Smooth muscle cell (in vitro differentiated cells): ENCODE measurements at regions not wholly inside any gene's neighbourhood (a gene's known extent, or its start where the extent isn't known, plus 50 kb on each side); places are given as distances from the start of the nearest gene placed in this dataset.

ENCODE experiments used
- DNase-seq: peaks from one replicate; lab custom pipeline; 2025; ENCODE audit not compliant: unreplicated experiment; lab: John Stamatoyannopoulos, UW
- H2AFZ ChIP-seq: fragments of 200-600 bp; sonication (generic); 2 replicates; pipeline ENCODE4 v1.6.0; 2016; ENCODE audit warnings: antibody characterized with exemption, low read depth, mild to moderate bottlenecking
- H3F3A ChIP-seq: fragments of 200-600 bp; sonication (generic); 2 replicates; pipeline ENCODE4 v1.6.0; 2017; ENCODE audit warnings: antibody characterized with exemption, low read depth
- H3K27ac ChIP-seq: fragments of 200-600 bp; sonication (generic); 2 replicates; pipeline ENCODE4 v1.5.1; 2016; ENCODE audit warnings: low read depth, mild to moderate bottlenecking
- H3K27me3 ChIP-seq: fragments of 200-600 bp; sonication (generic); 2 replicates; pipeline ENCODE4 v1.6.1; 2016; ENCODE audit warnings: low read depth, mild to moderate bottlenecking
- H3K36me3 ChIP-seq: fragments of 200-600 bp; sonication (generic); 2 replicates; pipeline ENCODE4 v1.5.1; 2016; ENCODE audit warnings: low read depth
- H3K4me1 ChIP-seq: fragments of 200-600 bp; sonication (generic); 2 replicates; pipeline ENCODE4 v1.5.1; 2016; ENCODE audit warnings: low read depth
- H3K4me2 ChIP-seq: fragments of 200-600 bp; sonication (generic); 2 replicates; pipeline ENCODE4 v1.6.0; 2016; ENCODE audit warnings: mild to moderate bottlenecking
- H3K4me3 ChIP-seq: fragments of 200-600 bp; sonication (generic); 2 replicates; pipeline ENCODE4 v1.5.1; 2016; ENCODE audit warnings: mild to moderate bottlenecking
- H3K79me2 ChIP-seq: fragments of 200-600 bp; sonication (generic); 2 replicates; pipeline ENCODE4 v1.6.0; 2016; ENCODE audit warnings: low read depth, mild to moderate bottlenecking
- H3K9ac ChIP-seq: fragments of 200-600 bp; sonication (generic); 2 replicates; pipeline ENCODE4 v1.6.0; 2016; ENCODE audit warnings: low read depth
- H3K9me3 ChIP-seq: fragments of 200-600 bp; sonication (generic); replicated peaks from 2 replicates; pipeline ENCODE4 v1.5.1; 2016; ENCODE audit warnings: low read depth
- H4K20me1 ChIP-seq: fragments of 200-600 bp; sonication (generic); 2 replicates; pipeline ENCODE4 v1.6.0; 2016; ENCODE audit warnings: low read depth
- WGBS: methylation state at CpG from one replicate; pipeline ENCODE4 v1.1.7; 2016; ENCODE audit warnings: low lambda C conversion rate; 5-methylcytosine and 5-hydroxymethylcytosine counted together
- TF ChIP-seq, protein P1 (sequence below): fragments of 200-600 bp; sonication (generic); IDR thresholded peaks from 2 replicates; pipeline ENCODE4 v1.5.1; 2017; ENCODE audit warnings: borderline replicate concordance, mild to moderate bottlenecking, antibody characterized with exemption; ENCODE audit not compliant: insufficient read depth, poor library complexity, severe bottlenecking

DNA sequence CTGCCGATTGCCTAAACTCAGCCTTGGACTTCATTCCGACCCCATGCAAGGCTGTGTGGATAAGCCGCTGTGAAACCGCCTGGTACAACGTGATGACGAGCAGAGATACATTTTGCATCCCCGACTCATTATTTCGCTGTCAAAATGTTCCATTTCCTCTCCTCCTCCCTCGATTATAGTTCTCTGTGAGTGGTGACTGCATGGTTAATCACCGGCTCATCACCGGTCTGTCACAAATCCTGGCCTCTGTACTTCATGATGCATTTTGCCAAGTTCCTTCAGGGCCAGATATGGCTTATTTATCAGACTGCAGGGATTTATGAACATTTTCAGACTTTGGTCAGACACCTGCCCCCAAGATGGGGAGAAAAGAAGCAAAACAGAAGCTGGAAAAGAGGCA lies 461.6 kb upstream of the DPP6 start:
- Histone ChIP-seq H2AFZ (no peak overlapping the region), H3K79me2 (no peaks in the 10 kb centered on the region), H3K27me3 (no peaks in the 10 kb centered on the region), H3K4me1 (no peaks in the 10 kb centered on the region), H3K36me3 (no peaks in the 10 kb centered on the region), H3F3A (no peaks in the 10 kb centered on the region), H3K4me2 (no peak overlapping the region), H3K9me3 (peaks cover 10% of the 10 kb centered on the region), H3K9ac (no peak overlapping the region), H4K20me1 (no peaks in the 10 kb centered on the region), H3K4me3 (no peak overlapping the region), H3K27ac (no peak overlapping the region)
- no peak for DNase-seq
- 84% methylated on average over 11 of the region's 11 CpGs for WGBS
- TF ChIP-seq, protein P1, sequence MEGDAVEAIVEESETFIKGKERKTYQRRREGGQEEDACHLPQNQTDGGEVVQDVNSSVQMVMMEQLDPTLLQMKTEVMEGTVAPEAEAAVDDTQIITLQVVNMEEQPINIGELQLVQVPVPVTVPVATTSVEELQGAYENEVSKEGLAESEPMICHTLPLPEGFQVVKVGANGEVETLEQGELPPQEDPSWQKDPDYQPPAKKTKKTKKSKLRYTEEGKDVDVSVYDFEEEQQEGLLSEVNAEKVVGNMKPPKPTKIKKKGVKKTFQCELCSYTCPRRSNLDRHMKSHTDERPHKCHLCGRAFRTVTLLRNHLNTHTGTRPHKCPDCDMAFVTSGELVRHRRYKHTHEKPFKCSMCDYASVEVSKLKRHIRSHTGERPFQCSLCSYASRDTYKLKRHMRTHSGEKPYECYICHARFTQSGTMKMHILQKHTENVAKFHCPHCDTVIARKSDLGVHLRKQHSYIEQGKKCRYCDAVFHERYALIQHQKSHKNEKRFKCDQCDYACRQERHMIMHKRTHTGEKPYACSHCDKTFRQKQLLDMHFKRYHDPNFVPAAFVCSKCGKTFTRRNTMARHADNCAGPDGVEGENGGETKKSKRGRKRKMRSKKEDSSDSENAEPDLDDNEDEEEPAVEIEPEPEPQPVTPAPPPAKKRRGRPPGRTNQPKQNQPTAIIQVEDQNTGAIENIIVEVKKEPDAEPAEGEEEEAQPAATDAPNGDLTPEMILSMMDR, result no peak

DNA sequence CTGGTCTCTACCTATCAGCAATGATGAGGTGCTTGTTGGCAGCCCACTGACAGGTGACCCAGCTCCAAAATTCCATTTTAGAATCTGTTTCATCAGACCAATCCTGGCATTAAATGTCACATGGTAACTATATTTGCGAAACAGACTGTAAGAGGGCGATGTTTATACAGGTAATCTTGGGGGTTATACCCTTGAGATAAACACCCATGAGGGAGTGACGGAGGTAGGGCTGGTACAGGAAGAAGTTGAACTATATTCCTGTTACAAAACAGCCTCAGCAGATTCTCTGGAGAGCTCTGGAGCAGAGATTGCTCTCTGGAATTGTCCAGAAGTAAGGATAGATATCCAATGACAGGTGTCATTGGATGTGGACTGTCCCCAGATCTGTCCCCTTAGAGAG lies 444.8 kb upstream of the DPP6 start:
- Histone ChIP-seq H3K79me2 (no peaks in the 10 kb centered on the region), H3K4me2 (no peak overlapping the region), H2AFZ (no peak overlapping the region), H4K20me1 (no peaks in the 10 kb centered on the region), H3K4me1 (no peaks in the 10 kb centered on the region), H3K27me3 (no peaks in the 10 kb centered on the region), H3K9ac (no peak overlapping the region), H3K27ac (no peak overlapping the region), H3K36me3 (no peaks in the 10 kb centered on the region), H3K9me3 (no peaks in the 10 kb centered on the region), H3K4me3 (no peak overlapping the region), H3F3A (no peaks in the 10 kb centered on the region)
- WGBS, result 45% methylated on average over 3 of the region's 3 CpGs
- TF ChIP-seq, protein P1, result no peak
- DNase-seq, result no peak

DNA sequence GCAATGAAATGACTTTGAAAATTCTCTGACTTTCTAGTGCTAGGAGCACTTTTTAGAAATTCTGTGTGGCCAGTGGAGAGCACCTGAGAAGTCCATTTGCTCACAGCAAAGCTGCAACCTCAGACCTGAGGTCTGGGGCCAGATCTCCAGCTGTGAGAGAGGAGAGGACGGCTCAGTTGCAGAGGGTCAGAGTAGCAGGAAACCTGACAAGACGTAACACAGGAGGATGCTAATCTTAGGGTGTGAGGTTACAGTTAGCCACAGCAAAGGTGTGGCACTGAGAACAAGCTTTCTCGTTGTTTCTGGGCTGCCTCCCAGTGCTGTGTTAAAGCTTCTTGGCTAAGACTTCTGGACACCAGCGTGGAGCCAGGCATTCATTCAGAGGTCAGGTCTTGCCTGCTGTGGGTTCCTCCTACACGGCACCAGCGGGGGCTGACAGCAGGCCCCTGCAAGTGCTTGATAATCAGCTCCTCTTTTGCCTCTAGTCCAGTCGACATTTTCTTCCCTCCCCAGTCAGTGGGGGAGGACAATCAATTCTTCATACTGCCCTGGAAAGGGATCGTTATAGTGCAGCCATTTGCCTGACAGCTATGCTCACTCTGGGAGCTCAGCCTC lies 435.4 kb upstream of the DPP6 start:
- H3K4me3 ChIP-seq, result no peak overlapping the region
- H3K79me2 ChIP-seq, result no peaks in the 10 kb centered on the region
- TF ChIP-seq, protein P1, result no peak
- H3K9me3 ChIP-seq, result no peaks in the 10 kb centered on the region
- H3K27me3 ChIP-seq, result no peaks in the 10 kb centered on the region
- 61% methylated on average over 8 of the region's 8 CpGs for WGBS
- H3K9ac ChIP-seq, result no peak overlapping the region
- H3K4me2 ChIP-seq, result no peak overlapping the region
- H4K20me1 ChIP-seq, result no peaks in the 10 kb centered on the region
- no peak for DNase-seq
- no peaks in the 10 kb centered on the region for H3K4me1 ChIP-seq
- H3K36me3 ChIP-seq, result no peaks in the 10 kb centered on the region
- H3F3A ChIP-seq, result no peaks in the 10 kb centered on the region
- no peak overlapping the region for H3K27ac ChIP-seq
- no peak overlapping the region for H2AFZ ChIP-seq

DNA sequence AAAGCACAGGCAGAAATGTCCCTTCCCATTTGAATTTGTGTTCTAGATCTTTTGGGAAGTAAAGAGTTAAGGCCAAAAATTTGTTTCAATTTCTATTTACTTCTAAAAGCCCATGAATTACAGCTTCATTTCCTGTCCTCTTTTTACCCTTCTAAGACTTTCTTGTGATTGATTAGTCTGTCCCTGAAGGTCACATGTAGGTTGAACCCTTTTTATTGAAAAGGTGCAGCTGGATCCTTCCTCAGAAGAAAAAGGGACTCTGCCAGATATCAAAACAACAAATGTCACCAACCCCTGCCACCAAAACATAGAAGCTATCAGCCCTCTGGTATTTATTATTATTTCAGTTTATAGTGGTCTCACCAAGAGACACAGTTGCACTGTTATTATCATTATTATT lies 424.9 kb upstream of the DPP6 start:
- Histone ChIP-seq H2AFZ (no peak overlapping the region), H3K4me1 (no peaks in the 10 kb centered on the region), H3K4me3 (no peak overlapping the region), H3K27me3 (no peaks in the 10 kb centered on the region), H3K9me3 (peaks cover 4% of the 10 kb centered on the region), H4K20me1 (no peaks in the 10 kb centered on the region), H3K36me3 (no peaks in the 10 kb centered on the region), H3K9ac (no peak overlapping the region), H3K79me2 (no peaks in the 10 kb centered on the region), H3F3A (no peaks in the 10 kb centered on the region), H3K27ac (no peak overlapping the region), H3K4me2 (no peak overlapping the region)
- TF ChIP-seq, protein P1, result no peak
- DNase-seq, result no peak
